GM23338 (cell line): ENCODE measurements at regions not wholly inside any gene's neighbourhood (a gene's known extent, or its start where the extent isn't known, plus 50 kb on each side); places are given as distances from the start of the nearest gene placed in this dataset.

Source experiments
- ATAC-seq: fragments of 200-7000 bp; cut with Tn5 transposase; 3 replicates; pipeline ENCODE4 v1.9.1; 2020
- DNase-seq: peaks from one replicate; pipeline ENCODE4 v3.0.0-alpha.2; 2015; ENCODE audit warnings: low spot score
- H2AFZ ChIP-seq: fragments of 200-600 bp; sonication (generic); 2 replicates; pipeline ENCODE4 v1.8.0; 2016; ENCODE audit warnings: antibody characterized with exemption, mild to moderate bottlenecking, moderate library complexity
- H3F3A ChIP-seq: fragments of 200-600 bp; sonication (generic); replicated peaks from 2 replicates; pipeline ENCODE4 v1.8.0; 2017; ENCODE audit warnings: antibody characterized with exemption, mixed run types, low read depth
- H3K27ac ChIP-seq: fragments of 200-600 bp; sonication (generic); 2 replicates; pipeline ENCODE4 v1.6.1; 2016; ENCODE audit warnings: low read depth
- H3K27me3 ChIP-seq: fragments of 200-600 bp; sonication (generic); 2 replicates; pipeline ENCODE4 v1.8.0; 2016; ENCODE audit warnings: mild to moderate bottlenecking, mixed run types, moderate library complexity; ENCODE audit not compliant: insufficient read depth
- H3K36me3 ChIP-seq: fragments of 200-600 bp; sonication (generic); 2 replicates; pipeline ENCODE4 v1.8.0; 2016; ENCODE audit warnings: mild to moderate bottlenecking; ENCODE audit not compliant: insufficient read depth
- H3K4me1 ChIP-seq: fragments of 200-600 bp; sonication (generic); 2 replicates; pipeline ENCODE4 v1.8.0; 2016; ENCODE audit warnings: mild to moderate bottlenecking, moderate library complexity; ENCODE audit not compliant: insufficient read depth
- H3K4me2 ChIP-seq: fragments of 200-600 bp; sonication (generic); 2 replicates; pipeline ENCODE4 v1.7.1; 2017; ENCODE audit warnings: mixed run types
- H3K4me3 ChIP-seq: fragments of 200-600 bp; sonication (generic); 2 replicates; pipeline ENCODE4 v1.6.1; 2016; ENCODE audit warnings: mixed run types
- H3K79me2 ChIP-seq: fragments of 200-600 bp; sonication (generic); replicated peaks from 2 replicates; pipeline ENCODE4 v1.8.0; 2017; ENCODE audit warnings: mild to moderate bottlenecking; ENCODE audit not compliant: insufficient read depth
- H3K9me2 ChIP-seq: fragments of 200-600 bp; sonication (generic); 2 replicates; pipeline ENCODE4 v1.8.0; 2017; ENCODE audit not compliant: insufficient read depth
- H4K20me1 ChIP-seq: fragments of 200-600 bp; sonication (generic); replicated peaks from 2 replicates; pipeline ENCODE4 v1.8.0; 2017; ENCODE audit warnings: mild to moderate bottlenecking; ENCODE audit not compliant: insufficient read depth
- H3K27ac Mint-ChIP-seq: 2 replicates; pipeline ENCODE4 v1.8.0; 2020; ENCODE audit warnings: inconsistent platforms, mild to moderate bottlenecking, moderate library complexity, mixed read lengths
- H3K27me3 Mint-ChIP-seq: 3 replicates; pipeline ENCODE4 v1.8.0; 2022; ENCODE audit warnings: low read depth, mild to moderate bottlenecking, moderate library complexity, mixed read lengths, inconsistent platforms; ENCODE audit not compliant: insufficient read depth, poor library complexity
- H3K36me3 Mint-ChIP-seq: 3 replicates; pipeline ENCODE4 v1.8.0; 2021; ENCODE audit warnings: low read depth, mild to moderate bottlenecking, inconsistent platforms, moderate library complexity, mixed read lengths
- H3K4me1 Mint-ChIP-seq: 3 replicates; pipeline ENCODE4 v1.8.0; 2020; ENCODE audit warnings: mild to moderate bottlenecking, inconsistent platforms, mixed read lengths
- H3K4me3 Mint-ChIP-seq: 3 replicates; pipeline ENCODE4 v1.8.0; 2021; ENCODE audit warnings: moderate library complexity, mild to moderate bottlenecking, inconsistent platforms, mixed read lengths
- H3K9me3 Mint-ChIP-seq: 3 replicates; pipeline ENCODE4 v1.8.0; 2020; ENCODE audit warnings: moderate library complexity, mild to moderate bottlenecking, inconsistent platforms, mixed read lengths
- EZH2 ChIP-seq: fragments of 200-600 bp; sonication (generic); IDR thresholded peaks from one replicate; pipeline ENCODE4 v1.8.0; 2017; ENCODE audit warnings: antibody characterized with exemption, mild to moderate bottlenecking, low read depth; ENCODE audit not compliant: unreplicated experiment
- EZH2phosphoT487 ChIP-seq: fragments of 200-600 bp; sonication (generic); IDR thresholded peaks from one replicate; pipeline ENCODE4 v1.8.1; 2018; ENCODE audit warnings: antibody characterized with exemption; ENCODE audit not compliant: unreplicated experiment
- JUNB ChIP-seq: IDR thresholded peaks from one replicate; pipeline ENCODE4 v1.6.1; 2016; ENCODE audit warnings: antibody characterized with exemption; ENCODE audit not compliant: unreplicated experiment
- NANOG ChIP-seq: IDR thresholded peaks from 2 replicates; pipeline ENCODE4 v1.6.1; 2016; ENCODE audit warnings: antibody characterized with exemption, borderline replicate concordance
- POLR2AphosphoS5 ChIP-seq: IDR thresholded peaks from 2 replicates; pipeline ENCODE4 v1.6.1; 2016; ENCODE audit warnings: antibody characterized with exemption, low read depth
- STAT1 ChIP-seq: IDR thresholded peaks from one replicate; pipeline ENCODE4 v1.6.1; 2016; ENCODE audit warnings: antibody characterized with exemption; ENCODE audit not compliant: unreplicated experiment
- ZNF331 ChIP-seq: fragments of 250-450 bp; sonication (Bioruptor Pico); IDR thresholded peaks from 2 replicates; pipeline ENCODE4 v1.5.0; 2020; ENCODE audit warnings: low read depth, mild to moderate bottlenecking, moderate library complexity
- TF ChIP-seq, protein P1 (sequence below): fragments of 250-450 bp; sonication (Bioruptor Pico); IDR thresholded peaks from 2 replicates; pipeline ENCODE4 v1.5.0; 2020; ENCODE audit warnings: mild to moderate bottlenecking, moderate library complexity
- TF ChIP-seq, protein P2 (sequence below): IDR thresholded peaks from one replicate; pipeline ENCODE4 v1.6.1; 2018; ENCODE audit warnings: antibody characterized with exemption; ENCODE audit not compliant: unreplicated experiment

DNA sequence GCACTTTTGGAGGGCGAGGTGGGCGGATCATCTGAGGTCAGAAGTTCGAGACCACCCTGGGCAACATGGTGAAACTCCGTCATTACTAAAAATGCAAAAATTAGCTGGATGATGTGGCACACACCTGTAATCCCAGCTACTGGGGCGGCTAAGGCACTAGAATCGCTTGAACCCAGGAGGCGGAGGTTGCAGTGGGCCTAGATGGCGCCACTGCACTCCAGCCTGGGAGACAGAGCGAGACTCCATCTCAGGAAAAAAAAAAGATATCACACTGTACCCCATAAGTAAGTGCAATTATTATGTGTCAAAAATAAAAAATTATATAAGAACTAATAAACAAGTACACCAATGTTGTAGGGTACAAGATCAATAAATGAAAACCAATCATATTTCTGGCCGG lies 200.0 kb downstream of the CDRT15L2 start (continued):
- TF ChIP-seq, protein P1, sequence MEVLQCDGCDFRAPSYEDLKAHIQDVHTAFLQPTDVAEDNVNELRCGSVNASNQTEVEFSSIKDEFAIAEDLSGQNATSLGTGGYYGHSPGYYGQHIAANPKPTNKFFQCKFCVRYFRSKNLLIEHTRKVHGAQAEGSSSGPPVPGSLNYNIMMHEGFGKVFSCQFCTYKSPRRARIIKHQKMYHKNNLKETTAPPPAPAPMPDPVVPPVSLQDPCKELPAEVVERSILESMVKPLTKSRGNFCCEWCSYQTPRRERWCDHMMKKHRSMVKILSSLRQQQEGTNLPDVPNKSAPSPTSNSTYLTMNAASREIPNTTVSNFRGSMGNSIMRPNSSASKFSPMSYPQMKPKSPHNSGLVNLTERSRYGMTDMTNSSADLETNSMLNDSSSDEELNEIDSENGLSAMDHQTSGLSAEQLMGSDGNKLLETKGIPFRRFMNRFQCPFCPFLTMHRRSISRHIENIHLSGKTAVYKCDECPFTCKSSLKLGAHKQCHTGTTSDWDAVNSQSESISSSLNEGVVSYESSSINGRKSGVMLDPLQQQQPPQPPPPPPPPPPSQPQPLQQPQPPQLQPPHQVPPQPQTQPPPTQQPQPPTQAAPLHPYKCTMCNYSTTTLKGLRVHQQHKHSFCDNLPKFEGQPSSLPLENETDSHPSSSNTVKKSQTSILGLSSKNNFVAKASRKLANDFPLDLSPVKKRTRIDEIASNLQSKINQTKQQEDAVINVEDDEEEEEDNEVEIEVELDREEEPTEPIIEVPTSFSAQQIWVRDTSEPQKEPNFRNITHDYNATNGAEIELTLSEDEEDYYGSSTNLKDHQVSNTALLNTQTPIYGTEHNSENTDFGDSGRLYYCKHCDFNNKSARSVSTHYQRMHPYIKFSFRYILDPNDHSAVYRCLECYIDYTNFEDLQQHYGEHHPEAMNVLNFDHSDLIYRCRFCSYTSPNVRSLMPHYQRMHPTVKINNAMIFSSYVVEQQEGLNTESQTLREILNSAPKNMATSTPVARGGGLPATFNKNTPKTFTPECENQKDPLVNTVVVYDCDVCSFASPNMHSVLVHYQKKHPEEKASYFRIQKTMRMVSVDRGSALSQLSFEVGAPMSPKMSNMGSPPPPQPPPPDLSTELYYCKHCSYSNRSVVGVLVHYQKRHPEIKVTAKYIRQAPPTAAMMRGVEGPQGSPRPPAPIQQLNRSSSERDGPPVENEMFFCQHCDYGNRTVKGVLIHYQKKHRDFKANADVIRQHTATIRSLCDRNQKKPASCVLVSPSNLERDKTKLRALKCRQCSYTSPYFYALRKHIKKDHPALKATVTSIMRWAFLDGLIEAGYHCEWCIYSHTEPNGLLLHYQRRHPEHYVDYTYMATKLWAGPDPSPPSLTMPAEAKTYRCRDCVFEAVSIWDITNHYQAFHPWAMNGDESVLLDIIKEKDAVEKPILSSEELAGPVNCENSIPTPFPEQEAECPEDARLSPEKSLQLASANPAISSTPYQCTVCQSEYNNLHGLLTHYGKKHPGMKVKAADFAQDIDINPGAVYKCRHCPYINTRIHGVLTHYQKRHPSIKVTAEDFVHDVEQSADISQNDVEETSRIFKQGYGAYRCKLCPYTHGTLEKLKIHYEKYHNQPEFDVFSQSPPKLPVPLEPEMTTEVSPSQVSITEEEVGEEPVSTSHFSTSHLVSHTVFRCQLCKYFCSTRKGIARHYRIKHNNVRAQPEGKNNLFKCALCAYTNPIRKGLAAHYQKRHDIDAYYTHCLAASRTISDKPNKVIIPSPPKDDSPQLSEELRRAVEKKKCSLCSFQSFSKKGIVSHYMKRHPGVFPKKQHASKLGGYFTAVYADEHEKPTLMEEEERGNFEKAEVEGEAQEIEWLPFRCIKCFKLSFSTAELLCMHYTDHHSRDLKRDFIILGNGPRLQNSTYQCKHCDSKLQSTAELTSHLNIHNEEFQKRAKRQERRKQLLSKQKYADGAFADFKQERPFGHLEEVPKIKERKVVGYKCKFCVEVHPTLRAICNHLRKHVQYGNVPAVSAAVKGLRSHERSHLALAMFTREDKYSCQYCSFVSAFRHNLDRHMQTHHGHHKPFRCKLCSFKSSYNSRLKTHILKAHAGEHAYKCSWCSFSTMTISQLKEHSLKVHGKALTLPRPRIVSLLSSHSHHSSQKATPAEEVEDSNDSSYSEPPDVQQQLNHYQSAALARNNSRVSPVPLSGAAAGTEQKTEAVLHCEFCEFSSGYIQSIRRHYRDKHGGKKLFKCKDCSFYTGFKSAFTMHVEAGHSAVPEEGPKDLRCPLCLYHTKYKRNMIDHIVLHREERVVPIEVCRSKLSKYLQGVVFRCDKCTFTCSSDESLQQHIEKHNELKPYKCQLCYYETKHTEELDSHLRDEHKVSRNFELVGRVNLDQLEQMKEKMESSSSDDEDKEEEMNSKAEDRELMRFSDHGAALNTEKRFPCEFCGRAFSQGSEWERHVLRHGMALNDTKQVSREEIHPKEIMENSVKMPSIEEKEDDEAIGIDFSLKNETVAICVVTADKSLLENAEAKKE (CRISPR knock-in tag) = no peak

DNA sequence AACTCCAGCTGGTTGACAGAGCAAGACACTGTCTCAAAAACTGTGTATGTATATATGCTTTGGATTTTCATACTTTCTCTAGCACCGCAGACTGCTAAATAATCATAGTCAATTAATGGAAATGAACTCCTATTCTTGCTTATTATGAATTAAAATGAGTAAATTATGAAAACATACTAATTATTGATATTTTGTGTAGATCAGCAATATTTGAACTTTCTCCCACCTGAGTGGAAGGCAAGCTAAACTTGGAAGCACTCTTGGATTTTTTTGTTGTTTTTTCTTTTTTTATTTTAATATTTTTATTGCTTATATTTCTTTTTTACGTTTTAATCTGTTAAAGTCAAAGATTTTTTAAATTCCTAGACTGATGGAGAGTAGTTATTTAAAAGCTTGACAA lies 201.7 kb downstream of the CDRT15L2 start:
- Mint-ChIP-seq H3K36me3 (no peaks in the 10 kb centered on the region), H3K27me3 (peaks cover 2% of the 10 kb centered on the region), H3K4me3 (no peak overlapping the region), H3K9me3 (no peaks in the 10 kb centered on the region), H3K27ac (no peak overlapping the region), H3K4me1 (no peaks in the 10 kb centered on the region)
- Histone ChIP-seq H3K79me2 (no peaks in the 10 kb centered on the region), H3K36me3 (no peaks in the 10 kb centered on the region), H3K4me2 (no peak overlapping the region), H4K20me1 (no peaks in the 10 kb centered on the region), H3K9me2 (no peaks in the 10 kb centered on the region), H2AFZ (no peak overlapping the region), H3K4me1 (no peaks in the 10 kb centered on the region), H3F3A (no peaks in the 10 kb centered on the region), H3K27me3 (no peaks in the 10 kb centered on the region), H3K4me3 (no peak overlapping the region), H3K27ac (no peak overlapping the region)
- no peak for DNase-seq
- ATAC-seq = no peak
- TF ChIP-seq EZH2 = no peak
- TF ChIP-seq STAT1 = no peak
- no peak for TF ChIP-seq POLR2AphosphoS5
- TF ChIP-seq EZH2phosphoT487 = no peak
- no peak for TF ChIP-seq NANOG
- TF ChIP-seq ZNF331 (CRISPR knock-in tag) = no peak
- TF ChIP-seq, protein P2, sequence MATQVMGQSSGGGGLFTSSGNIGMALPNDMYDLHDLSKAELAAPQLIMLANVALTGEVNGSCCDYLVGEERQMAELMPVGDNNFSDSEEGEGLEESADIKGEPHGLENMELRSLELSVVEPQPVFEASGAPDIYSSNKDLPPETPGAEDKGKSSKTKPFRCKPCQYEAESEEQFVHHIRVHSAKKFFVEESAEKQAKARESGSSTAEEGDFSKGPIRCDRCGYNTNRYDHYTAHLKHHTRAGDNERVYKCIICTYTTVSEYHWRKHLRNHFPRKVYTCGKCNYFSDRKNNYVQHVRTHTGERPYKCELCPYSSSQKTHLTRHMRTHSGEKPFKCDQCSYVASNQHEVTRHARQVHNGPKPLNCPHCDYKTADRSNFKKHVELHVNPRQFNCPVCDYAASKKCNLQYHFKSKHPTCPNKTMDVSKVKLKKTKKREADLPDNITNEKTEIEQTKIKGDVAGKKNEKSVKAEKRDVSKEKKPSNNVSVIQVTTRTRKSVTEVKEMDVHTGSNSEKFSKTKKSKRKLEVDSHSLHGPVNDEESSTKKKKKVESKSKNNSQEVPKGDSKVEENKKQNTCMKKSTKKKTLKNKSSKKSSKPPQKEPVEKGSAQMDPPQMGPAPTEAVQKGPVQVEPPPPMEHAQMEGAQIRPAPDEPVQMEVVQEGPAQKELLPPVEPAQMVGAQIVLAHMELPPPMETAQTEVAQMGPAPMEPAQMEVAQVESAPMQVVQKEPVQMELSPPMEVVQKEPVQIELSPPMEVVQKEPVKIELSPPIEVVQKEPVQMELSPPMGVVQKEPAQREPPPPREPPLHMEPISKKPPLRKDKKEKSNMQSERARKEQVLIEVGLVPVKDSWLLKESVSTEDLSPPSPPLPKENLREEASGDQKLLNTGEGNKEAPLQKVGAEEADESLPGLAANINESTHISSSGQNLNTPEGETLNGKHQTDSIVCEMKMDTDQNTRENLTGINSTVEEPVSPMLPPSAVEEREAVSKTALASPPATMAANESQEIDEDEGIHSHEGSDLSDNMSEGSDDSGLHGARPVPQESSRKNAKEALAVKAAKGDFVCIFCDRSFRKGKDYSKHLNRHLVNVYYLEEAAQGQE = no peak
- TF ChIP-seq JUNB = no peak
